H9 (cell line): ENCODE measurements at regions not wholly inside any gene's neighbourhood (a gene's known extent, or its start where the extent isn't known, plus 50 kb on each side); places are given as distances from the start of the nearest gene placed in this dataset.

Source experiments
- DNase-seq: peaks from one replicate; pipeline ENCODE4 v3.0.0-alpha.2; 2017
- H2AFZ ChIP-seq: one replicate; pipeline ENCODE4 v1.6.1; 2013; ENCODE audit warnings: mild to moderate bottlenecking, low read length, control low read depth, moderate library complexity
- H2AK5ac ChIP-seq: 2 replicates; pipeline ENCODE4 v1.6.1; 2013; ENCODE audit warnings: low read length, control low read depth, mixed read lengths; ENCODE audit not compliant: insufficient read length
- H2BK120ac ChIP-seq: one replicate; pipeline ENCODE4 v1.6.1; 2013; ENCODE audit warnings: low read depth, mild to moderate bottlenecking, low read length, control low read depth, inconsistent platforms; ENCODE audit not compliant: poor library complexity, severe bottlenecking
- H2BK12ac ChIP-seq: 2 replicates; pipeline ENCODE4 v1.6.1; 2013; ENCODE audit warnings: low read length, control low read depth, mixed read lengths, low read depth; ENCODE audit not compliant: insufficient read length
- H2BK15ac ChIP-seq: 2 replicates; pipeline ENCODE4 v1.6.1; 2013; ENCODE audit warnings: low read depth, low read length, control low read depth
- H2BK20ac ChIP-seq: one replicate; pipeline ENCODE4 v1.6.1; 2013; ENCODE audit warnings: low read depth, mild to moderate bottlenecking, low read length, control low read depth, inconsistent platforms; ENCODE audit not compliant: poor library complexity, severe bottlenecking
- H2BK5ac ChIP-seq: 2 replicates; pipeline ENCODE4 v1.6.1; 2013; ENCODE audit warnings: low read length, control low read depth, mixed read lengths; ENCODE audit not compliant: insufficient read length
- H3K14ac ChIP-seq: 2 replicates; pipeline ENCODE4 v1.6.1; 2013; ENCODE audit warnings: low read length, control low read depth; ENCODE audit not compliant: insufficient read depth
- H3K18ac ChIP-seq: 2 replicates; pipeline ENCODE4 v1.6.1; 2013; ENCODE audit warnings: low read depth, mild to moderate bottlenecking, mixed read lengths, low read length, control low read depth; ENCODE audit not compliant: insufficient read length
- H3K23ac ChIP-seq: 2 replicates; pipeline ENCODE4 v1.6.1; 2013; ENCODE audit warnings: low read length, control low read depth, mixed read lengths, low read depth; ENCODE audit not compliant: insufficient read length
- H3K23me2 ChIP-seq: 2 replicates; pipeline ENCODE4 v1.6.1; 2013; ENCODE audit warnings: low read depth, mild to moderate bottlenecking, mixed read lengths, low read length, control low read depth; ENCODE audit not compliant: insufficient read length, poor library complexity, severe bottlenecking
- H3K27ac ChIP-seq: 2 replicates; pipeline ENCODE4 v1.5.1; 2013; ENCODE audit warnings: low read length, control low read depth, mixed read lengths, low read depth; ENCODE audit not compliant: insufficient read length
- H3K27me3 ChIP-seq: 2 replicates; pipeline ENCODE4 v1.6.1; 2013; ENCODE audit warnings: low read length, control low read depth, inconsistent platforms; ENCODE audit not compliant: insufficient read depth
- H3K4ac ChIP-seq: 2 replicates; pipeline ENCODE4 v1.6.1; 2013; ENCODE audit warnings: low read depth, mild to moderate bottlenecking, control low read depth, inconsistent platforms, low read length, moderate library complexity
- H3K4me1 ChIP-seq: 2 replicates; pipeline ENCODE4 v1.6.1; 2013; ENCODE audit warnings: low read length, control low read depth, inconsistent platforms; ENCODE audit not compliant: insufficient read depth
- H3K4me2 ChIP-seq: 2 replicates; pipeline ENCODE4 v1.6.1; 2013; ENCODE audit warnings: low read length, control low read depth, mixed read lengths; ENCODE audit not compliant: insufficient read length, insufficient read depth
- H3K56ac ChIP-seq: 2 replicates; pipeline ENCODE4 v1.6.1; 2013; ENCODE audit warnings: low read depth, mild to moderate bottlenecking, mixed read lengths, low read length, control low read depth; ENCODE audit not compliant: insufficient read length
- H3K79me1 ChIP-seq: 2 replicates; pipeline ENCODE4 v1.6.1; 2013; ENCODE audit warnings: low read depth, mild to moderate bottlenecking, moderate library complexity, low read length, control low read depth, inconsistent platforms; ENCODE audit not compliant: insufficient read depth, poor library complexity, severe bottlenecking
- H3K79me2 ChIP-seq: 2 replicates; pipeline ENCODE4 v1.6.1; 2013; ENCODE audit warnings: low read length, control low read depth, inconsistent platforms; ENCODE audit not compliant: insufficient read depth
- H3K9ac ChIP-seq: 2 replicates; pipeline ENCODE4 v1.6.1; 2013; ENCODE audit warnings: low read length, control low read depth, mixed read lengths; ENCODE audit not compliant: insufficient read length; ENCODE audit errors: extremely low read depth
- H3K9me3 ChIP-seq: one replicate; pipeline ENCODE4 v1.6.1; 2013; ENCODE audit warnings: low read depth, low read length, inconsistent platforms; ENCODE audit not compliant: control insufficient read depth
- H3T11ph ChIP-seq: one replicate; pipeline ENCODE4 v1.6.1; 2013; ENCODE audit warnings: mild to moderate bottlenecking, low read length, control low read depth, inconsistent platforms
- H4K20me1 ChIP-seq: one replicate; pipeline ENCODE4 v1.6.1; 2013; ENCODE audit not compliant: control insufficient read depth, insufficient read length, insufficient read depth
- H4K5ac ChIP-seq: 2 replicates; pipeline ENCODE4 v1.6.1; 2013; ENCODE audit warnings: low read depth, mild to moderate bottlenecking, mixed read lengths, low read length, control low read depth; ENCODE audit not compliant: insufficient read length
- H4K8ac ChIP-seq: replicated peaks from 2 replicates; pipeline ENCODE4 v1.6.1; 2013; ENCODE audit warnings: low read length, control low read depth, mixed read lengths, low read depth; ENCODE audit not compliant: insufficient read length
- H4K91ac ChIP-seq: 2 replicates; pipeline ENCODE4 v1.6.1; 2013; ENCODE audit warnings: low read depth, mild to moderate bottlenecking, moderate library complexity, mixed read lengths, low read length, control low read depth; ENCODE audit not compliant: insufficient read length
- H3K27ac Mint-ChIP-seq, 3 experiments: 2 replicates in 2 of 3; 3 replicates in 1 of 3; pipeline ENCODE4 v1.8.0; 2020 to 2021; ENCODE audit warnings: mixed read lengths in 3 of 3, mild to moderate bottlenecking in 1 of 3, moderate library complexity in 1 of 3
- H3K27me3 Mint-ChIP-seq: 2 replicates; pipeline ENCODE4 v1.8.0; 2021; ENCODE audit warnings: low read depth, mild to moderate bottlenecking, moderate library complexity, mixed read lengths
- H3K36me3 Mint-ChIP-seq, 3 experiments: 2 replicates in 2 of 3; 3 replicates in 1 of 3; pipeline ENCODE4 v1.8.0; 2020 to 2021; ENCODE audit warnings: low read depth in 3 of 3, mixed read lengths in 3 of 3; ENCODE audit not compliant: insufficient read depth in 1 of 3
- H3K4me1 Mint-ChIP-seq, 2 experiments: 2 replicates each; pipeline ENCODE4 v1.8.0; 2020; ENCODE audit warnings: mixed read lengths in 2 of 2
- H3K4me3 Mint-ChIP-seq, 2 experiments: 2 replicates in 1 of 2; 3 replicates in 1 of 2; pipeline ENCODE4 v1.8.0; 2020 to 2021; ENCODE audit warnings: mild to moderate bottlenecking in 2 of 2, mixed read lengths in 2 of 2, moderate library complexity in 1 of 2
- H3K9me3 Mint-ChIP-seq, 2 experiments: 2 replicates in 1 of 2; 3 replicates in 1 of 2; pipeline ENCODE4 v1.8.0; 2020; ENCODE audit warnings: mild to moderate bottlenecking in 2 of 2, mixed read lengths in 2 of 2, moderate library complexity in 1 of 2
- WGBS: extraction: QIAGEN DNeasy Blood & Tissue Kit; methylation state at CpG from one replicate; pipeline ENCODE4 v1.1.7; 2013; ENCODE audit warnings: missing lambda C conversion rate, low lambda C conversion rate, mixed read lengths; ENCODE audit not compliant: insufficient read length; ENCODE audit errors: extremely low coverage; 5-methylcytosine and 5-hydroxymethylcytosine counted together
- TF ChIP-seq, protein P1 (sequence below): fragments of 200-600 bp; sonication (generic); conservative IDR thresholded peaks from 3 replicates; pipeline ENCODE4 v1.8.0; 2021; ENCODE audit warnings: antibody characterized with exemption, mild to moderate bottlenecking

DNA sequence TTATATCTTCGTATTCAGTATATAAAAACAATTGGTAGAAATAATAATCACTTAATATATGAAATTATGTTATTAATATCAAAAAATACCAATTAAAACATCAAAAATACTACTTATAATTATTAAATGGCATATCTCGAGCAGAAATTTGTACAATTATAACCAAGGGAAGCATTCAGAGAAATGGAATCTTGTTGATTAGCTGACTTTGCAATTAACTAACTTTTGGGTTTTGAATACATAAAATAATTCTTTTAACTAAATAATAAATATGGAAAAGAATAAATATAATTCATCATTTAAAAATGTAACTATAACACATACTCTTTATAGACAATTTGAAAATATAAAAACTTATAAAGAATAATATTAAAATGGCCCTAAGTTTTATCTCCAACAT, 160.2 kb upstream of the LRRN1 start:
- no peak overlapping the region for H2BK12ac ChIP-seq
- H3K36me3 Mint-ChIP-seq = no peaks in the 10 kb centered on the region
- H2BK120ac ChIP-seq = no peak overlapping the region
- no peaks in the 10 kb centered on the region for H4K20me1 ChIP-seq
- no peak overlapping the region for H3T11ph ChIP-seq
- no peak overlapping the region for H2AK5ac ChIP-seq
- H3K27ac Mint-ChIP-seq = no peak overlapping the region
- H3K4me1 ChIP-seq = no peaks in the 10 kb centered on the region
- H3K9me3 ChIP-seq = no peaks in the 10 kb centered on the region
- no peak overlapping the region for H3K56ac ChIP-seq
- no peak overlapping the region for H4K91ac ChIP-seq
- DNase-seq = no peak
- peaks cover 0 to 2% of the 10 kb centered on the region in 2 experiments; a peak in 1 of 4 replicates for H3K4me1 Mint-ChIP-seq
- WGBS = no CpG with 5 or more reads among the region's 2 CpGs
- no peaks in the 10 kb centered on the region for H3K79me2 ChIP-seq
- H2AFZ ChIP-seq = no peak overlapping the region
- H2BK5ac ChIP-seq = no peak overlapping the region
- H3K27me3 Mint-ChIP-seq = peaks cover 1% of the 10 kb centered on the region
- H2BK15ac ChIP-seq = no peak overlapping the region
- TF ChIP-seq, protein P1, sequence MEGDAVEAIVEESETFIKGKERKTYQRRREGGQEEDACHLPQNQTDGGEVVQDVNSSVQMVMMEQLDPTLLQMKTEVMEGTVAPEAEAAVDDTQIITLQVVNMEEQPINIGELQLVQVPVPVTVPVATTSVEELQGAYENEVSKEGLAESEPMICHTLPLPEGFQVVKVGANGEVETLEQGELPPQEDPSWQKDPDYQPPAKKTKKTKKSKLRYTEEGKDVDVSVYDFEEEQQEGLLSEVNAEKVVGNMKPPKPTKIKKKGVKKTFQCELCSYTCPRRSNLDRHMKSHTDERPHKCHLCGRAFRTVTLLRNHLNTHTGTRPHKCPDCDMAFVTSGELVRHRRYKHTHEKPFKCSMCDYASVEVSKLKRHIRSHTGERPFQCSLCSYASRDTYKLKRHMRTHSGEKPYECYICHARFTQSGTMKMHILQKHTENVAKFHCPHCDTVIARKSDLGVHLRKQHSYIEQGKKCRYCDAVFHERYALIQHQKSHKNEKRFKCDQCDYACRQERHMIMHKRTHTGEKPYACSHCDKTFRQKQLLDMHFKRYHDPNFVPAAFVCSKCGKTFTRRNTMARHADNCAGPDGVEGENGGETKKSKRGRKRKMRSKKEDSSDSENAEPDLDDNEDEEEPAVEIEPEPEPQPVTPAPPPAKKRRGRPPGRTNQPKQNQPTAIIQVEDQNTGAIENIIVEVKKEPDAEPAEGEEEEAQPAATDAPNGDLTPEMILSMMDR = no peak
- no peak overlapping the region for H3K4ac ChIP-seq
- H2BK20ac ChIP-seq = no peak overlapping the region
- H4K8ac ChIP-seq = no peak overlapping the region
- no peak overlapping the region for H4K5ac ChIP-seq
- no peak overlapping the region for H3K18ac ChIP-seq
- no peak overlapping the region for H3K27ac ChIP-seq
- no peaks in the 10 kb centered on the region for H3K79me1 ChIP-seq
- no peak overlapping the region for H3K9ac ChIP-seq
- no peaks in the 10 kb centered on the region for H3K23me2 ChIP-seq
- no peak overlapping the region for H3K4me3 Mint-ChIP-seq
- H3K9me3 Mint-ChIP-seq = no peaks in the 10 kb centered on the region
- no peak overlapping the region for H3K14ac ChIP-seq
- no peaks in the 10 kb centered on the region for H3K27me3 ChIP-seq
- no peak overlapping the region for H3K4me2 ChIP-seq
- no peak overlapping the region for H3K23ac ChIP-seq
